ENCODE measurements at regions not wholly inside any gene's neighbourhood (a gene's known extent, or its start where the extent isn't known, plus 50 kb on each side); places are given as distances from the start of the nearest gene placed in this dataset.

GRCh38 chr2:76274676-76275075, 564.0 kb upstream of the GCFC2 start:
- Histone ChIP-seq H3K36me3 (no peaks in the 10 kb centered on the region), H3K27ac (no peak overlapping the region), H3K27me3 (ENCODE audit: insufficient read depth, low read depth, severe bottlenecking) (no peaks in the 10 kb centered on the region), H3K4me3 (ENCODE audit: low read depth, low read length) (no peak overlapping the region), H3K9me3 (ENCODE audit: severe bottlenecking) (no peaks in the 10 kb centered on the region)
- no peak for TF ChIP-seq CTCF (IDR thresholded peaks at IDR 0.05; ENCODE audit: low read depth, low read length)
- no peak for DNase-seq

DNA sequence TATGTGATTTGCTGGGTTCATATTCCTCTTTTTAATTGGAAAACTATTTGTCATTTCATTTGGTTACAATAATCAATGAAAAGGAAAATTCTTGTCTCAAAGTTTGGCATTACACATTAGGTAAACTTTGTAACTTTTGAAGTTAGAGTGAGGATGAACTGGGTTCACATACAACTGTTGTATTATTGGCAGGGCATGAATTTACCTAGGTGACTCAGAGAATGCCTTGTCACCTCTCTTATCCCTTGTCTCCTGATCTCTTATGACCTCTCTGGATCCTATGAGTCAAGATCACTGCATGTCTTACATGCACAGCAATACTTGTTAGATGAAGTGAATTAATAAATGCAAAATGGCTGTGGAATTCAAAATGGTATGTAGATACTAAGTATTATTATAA, 563.4 kb upstream of the GCFC2 start:
- H3K4me3 ChIP-seq (ENCODE audit: low read depth, low read length), result no peak overlapping the region
- no peaks in the 10 kb centered on the region for H3K36me3 ChIP-seq
- H3K9me3 ChIP-seq (ENCODE audit: severe bottlenecking), result no peaks in the 10 kb centered on the region
- no peak for TF ChIP-seq CTCF (IDR thresholded peaks at IDR 0.05; ENCODE audit: low read depth, low read length)
- no peaks in the 10 kb centered on the region for H3K27me3 ChIP-seq (ENCODE audit: insufficient read depth, low read depth, severe bottlenecking)
- H3K27ac ChIP-seq, result no peak overlapping the region
- no peak for DNase-seq

- TF ChIP-seq CTCF (IDR thresholded peaks at IDR 0.05; ENCODE audit: low read depth, low read length), result no peak
- H3K4me3 ChIP-seq (ENCODE audit: low read depth, low read length), result no peak overlapping the region
- DNase-seq, result no peak
These were observed 559.5 kb upstream of the GCFC2 start for GRCh38 chr2:76270096-76270710.

GRCh38 chr2:76268902-76269620, 558.3 kb upstream of the GCFC2 start:
- no peak for DNase-seq
- H3K4me3 ChIP-seq (ENCODE audit: low read depth, low read length), result no peak overlapping the region
- no peak overlapping the region for H3K27ac ChIP-seq
- no peak for TF ChIP-seq CTCF (IDR thresholded peaks at IDR 0.05; ENCODE audit: low read depth, low read length)
- H3K27me3 ChIP-seq (ENCODE audit: insufficient read depth, low read depth, severe bottlenecking), result no peaks in the 10 kb centered on the region
- no peaks in the 10 kb centered on the region for H3K36me3 ChIP-seq
- H3K9me3 ChIP-seq (ENCODE audit: severe bottlenecking), result no peaks in the 10 kb centered on the region

More at GRCh38 chr2:76270096-76270710, 559.5 kb upstream of the GCFC2 start:
- Histone ChIP-seq H3K27ac (no peak overlapping the region), H3K9me3 (ENCODE audit: severe bottlenecking) (no peaks in the 10 kb centered on the region), H3K27me3 (ENCODE audit: insufficient read depth, low read depth, severe bottlenecking) (no peaks in the 10 kb centered on the region), H3K36me3 (no peaks in the 10 kb centered on the region)

DNA sequence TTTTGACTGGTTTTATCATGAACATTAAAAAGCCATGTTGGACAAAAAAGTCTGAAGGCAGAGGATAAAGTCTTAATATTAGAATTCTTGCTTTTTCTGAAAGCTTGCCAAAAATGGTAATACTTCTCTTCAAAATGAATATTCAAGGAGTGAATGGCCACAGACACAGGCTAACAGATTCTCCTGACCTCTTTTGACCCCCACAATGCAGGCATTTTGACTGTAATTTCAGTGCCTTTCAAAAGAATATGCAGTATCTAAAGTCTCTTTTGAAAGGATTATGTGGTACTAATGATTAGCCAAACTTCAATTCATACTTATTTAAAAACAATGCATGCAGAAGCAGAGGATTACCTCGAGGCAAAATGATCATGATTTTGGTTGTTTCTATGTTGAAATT, 557.8 kb upstream of the GCFC2 start:
- no peak for DNase-seq
- no peak for TF ChIP-seq CTCF (IDR thresholded peaks at IDR 0.05; ENCODE audit: low read depth, low read length)
- Histone ChIP-seq H3K27ac (no peak overlapping the region), H3K27me3 (ENCODE audit: insufficient read depth, low read depth, severe bottlenecking) (no peaks in the 10 kb centered on the region), H3K4me3 (ENCODE audit: low read depth, low read length) (no peak overlapping the region), H3K36me3 (no peaks in the 10 kb centered on the region), H3K9me3 (ENCODE audit: severe bottlenecking) (no peaks in the 10 kb centered on the region)
